ENCODE measurements at regions not wholly inside any gene's neighbourhood (a gene's known extent, or its start where the extent isn't known, plus 50 kb on each side); places are given as distances from the start of the nearest gene placed in this dataset.

DNA sequence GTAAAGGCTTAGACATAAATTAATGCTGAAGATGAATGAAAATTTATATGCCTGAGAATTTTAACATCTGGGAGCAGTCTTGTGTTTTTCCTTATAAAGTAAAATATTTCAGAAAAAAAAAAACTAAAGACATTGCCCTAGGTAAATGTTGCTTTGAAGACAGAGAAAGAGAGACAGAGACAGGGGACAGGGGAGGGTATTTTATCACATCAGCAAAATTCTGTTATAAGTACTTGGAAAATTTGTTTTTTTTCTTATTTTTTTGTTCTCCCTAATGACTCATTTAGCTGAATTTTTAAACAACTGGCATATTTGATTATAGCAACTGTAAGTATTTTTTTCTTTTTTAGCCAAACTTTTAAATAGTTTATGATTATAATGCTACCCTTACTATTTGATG is 1540.6 kb upstream of the GBE1 start:
- Mint-ChIP-seq H3K4me3 (no peak overlapping the region), H3K36me3 (ENCODE audit: insufficient read depth) (no peaks in the 10 kb centered on the region), H3K27me3 (ENCODE audit: low read depth) (no peaks in the 10 kb centered on the region), H3K4me1 (ENCODE audit: low read depth) (no peaks in the 10 kb centered on the region), H3K9me3 (peaks cover 7% of the 10 kb centered on the region)
- ATAC-seq = no peak
- DNase-seq = no peak

DNA sequence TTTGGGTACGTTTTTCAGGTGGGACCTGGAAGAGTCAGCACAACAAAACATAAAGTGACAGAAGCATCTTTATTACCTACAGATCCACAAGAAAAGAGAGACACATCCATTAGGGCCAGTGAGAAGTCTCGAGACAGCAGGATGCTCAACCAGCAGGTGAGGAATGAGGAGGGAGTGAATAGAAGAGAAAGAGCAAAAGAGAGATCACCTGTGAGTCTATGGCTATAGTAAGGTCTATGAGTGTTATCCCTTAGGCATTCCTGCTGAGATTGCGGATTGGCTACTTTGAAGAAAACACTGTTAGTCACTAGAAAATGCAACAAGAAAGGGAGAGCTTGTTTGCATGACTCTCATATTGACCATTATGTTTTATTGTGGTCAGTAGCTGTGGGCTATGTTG is 1556.2 kb upstream of the GBE1 start:
- ATAC-seq = no peak

DNA sequence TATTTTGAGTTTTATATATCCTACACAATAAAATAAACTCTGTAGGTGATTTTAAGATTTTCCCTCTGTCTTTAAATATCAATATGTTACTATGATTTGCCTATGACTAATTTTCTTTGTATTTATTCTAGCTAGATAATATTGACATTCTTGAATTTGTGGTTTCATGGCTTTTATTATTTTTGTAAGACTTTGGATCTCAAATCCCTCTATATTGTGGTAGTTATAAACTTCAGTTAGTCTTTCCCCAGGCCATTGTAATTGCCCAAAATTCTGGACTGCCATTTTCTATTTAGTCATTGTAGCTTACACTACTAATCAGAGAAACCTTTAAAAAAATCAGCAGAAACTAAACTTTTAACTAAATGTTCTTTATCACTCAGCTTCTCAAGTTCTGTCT is 1559.3 kb upstream of the GBE1 start:
- H3K4me3 Mint-ChIP-seq = no peak overlapping the region
- no peak for ATAC-seq
- DNase-seq = no peak
- H3K9me3 Mint-ChIP-seq = peaks cover 26% of the 10 kb centered on the region
- H3K27me3 Mint-ChIP-seq (ENCODE audit: low read depth) = no peaks in the 10 kb centered on the region
- no peaks in the 10 kb centered on the region for H3K36me3 Mint-ChIP-seq (ENCODE audit: insufficient read depth)
- no peaks in the 10 kb centered on the region for H3K4me1 Mint-ChIP-seq (ENCODE audit: low read depth)

More for the DNA sequence above, 1556.2 kb upstream of the GBE1 start:
- no peaks in the 10 kb centered on the region for H3K27me3 Mint-ChIP-seq (ENCODE audit: low read depth)
- no peaks in the 10 kb centered on the region for H3K36me3 Mint-ChIP-seq (ENCODE audit: insufficient read depth)
- H3K9me3 Mint-ChIP-seq = peaks cover 21% of the 10 kb centered on the region
- no peaks in the 10 kb centered on the region for H3K4me1 Mint-ChIP-seq (ENCODE audit: low read depth)
- H3K4me3 Mint-ChIP-seq = no peak overlapping the region
- DNase-seq = no peak

DNA sequence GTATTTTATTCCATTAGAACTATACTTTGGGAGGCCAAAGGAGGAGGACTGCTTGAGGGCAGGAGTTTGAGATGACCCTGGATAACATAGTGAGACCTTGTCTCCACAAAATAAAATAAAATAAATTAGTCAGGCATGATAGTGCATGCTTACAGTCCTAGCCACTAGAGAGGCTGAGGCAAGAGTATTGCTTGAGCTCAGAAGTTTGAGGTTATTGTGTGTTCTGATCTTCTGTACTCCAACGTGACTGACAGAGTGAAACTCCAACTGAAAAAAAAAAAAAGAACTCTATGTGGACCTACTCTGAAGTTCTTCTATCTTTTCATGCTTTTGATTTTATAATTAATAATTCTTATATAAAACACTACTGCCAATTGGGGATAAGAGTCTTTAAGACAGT is 1560.0 kb upstream of the GBE1 start:
- no peak overlapping the region for H3K4me3 Mint-ChIP-seq
- ATAC-seq (no peak), DNase-seq (no peak)
- no peaks in the 10 kb centered on the region for H3K36me3 Mint-ChIP-seq (ENCODE audit: insufficient read depth)
- H3K27me3 Mint-ChIP-seq (ENCODE audit: low read depth) = no peaks in the 10 kb centered on the region
- peaks cover 28% of the 10 kb centered on the region for H3K9me3 Mint-ChIP-seq
- H3K4me1 Mint-ChIP-seq (ENCODE audit: low read depth) = no peaks in the 10 kb centered on the region

DNA sequence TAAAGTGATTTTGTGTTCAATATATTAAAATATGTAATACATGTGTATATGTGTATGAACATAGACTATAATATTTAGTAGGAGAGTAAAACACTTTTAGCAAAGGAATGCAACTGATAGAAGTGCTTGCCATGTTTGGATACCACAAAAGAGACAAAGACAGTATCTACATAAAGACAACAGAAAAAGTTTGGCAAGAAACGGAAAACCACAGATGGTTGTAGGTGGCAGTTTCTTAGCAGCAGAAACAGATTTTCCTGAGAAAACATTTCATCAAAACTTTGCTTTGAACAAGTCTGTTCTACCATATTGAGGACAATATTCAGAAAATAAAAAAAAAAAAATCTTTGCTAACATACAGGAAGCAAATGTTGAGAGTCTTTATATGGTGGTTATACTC is 1560.4 kb upstream of the GBE1 start:
- Mint-ChIP-seq H3K27me3 (ENCODE audit: low read depth) (no peaks in the 10 kb centered on the region), H3K4me1 (ENCODE audit: low read depth) (no peaks in the 10 kb centered on the region), H3K36me3 (ENCODE audit: insufficient read depth) (no peaks in the 10 kb centered on the region)

DNA sequence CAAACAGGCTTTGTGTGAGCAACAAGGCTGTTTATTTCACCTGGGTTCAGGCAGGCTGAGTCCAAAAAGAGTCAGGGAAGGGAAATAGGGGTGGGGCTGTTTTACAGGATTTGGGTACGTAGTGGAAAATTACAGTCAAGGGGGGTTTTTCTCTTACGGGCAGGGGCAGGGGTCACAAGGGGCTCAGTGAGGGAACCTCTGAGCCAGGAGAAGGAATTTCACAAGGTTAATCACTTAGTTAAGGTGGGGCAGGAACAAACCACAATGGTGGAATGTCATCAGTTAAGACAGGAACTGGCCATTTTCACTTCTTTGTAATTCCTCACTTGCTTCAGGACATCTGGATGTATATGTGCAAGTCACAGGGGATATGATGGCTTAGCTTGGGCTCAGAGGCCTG is 1592.8 kb upstream of the GBE1 start:
- Mint-ChIP-seq H3K9me3 (peaks cover 26% of the 10 kb centered on the region), H3K4me3 (no peak overlapping the region), H3K4me1 (ENCODE audit: low read depth) (no peaks in the 10 kb centered on the region), H3K36me3 (ENCODE audit: insufficient read depth) (no peaks in the 10 kb centered on the region), H3K27me3 (ENCODE audit: low read depth) (no peaks in the 10 kb centered on the region)
- no peak for DNase-seq
- ATAC-seq = no peak

More for the DNA sequence above, 1560.4 kb upstream of the GBE1 start:
- peaks cover 28% of the 10 kb centered on the region for H3K9me3 Mint-ChIP-seq
- DNase-seq (no peak), ATAC-seq (no peak)
- H3K4me3 Mint-ChIP-seq = no peak overlapping the region

DNA sequence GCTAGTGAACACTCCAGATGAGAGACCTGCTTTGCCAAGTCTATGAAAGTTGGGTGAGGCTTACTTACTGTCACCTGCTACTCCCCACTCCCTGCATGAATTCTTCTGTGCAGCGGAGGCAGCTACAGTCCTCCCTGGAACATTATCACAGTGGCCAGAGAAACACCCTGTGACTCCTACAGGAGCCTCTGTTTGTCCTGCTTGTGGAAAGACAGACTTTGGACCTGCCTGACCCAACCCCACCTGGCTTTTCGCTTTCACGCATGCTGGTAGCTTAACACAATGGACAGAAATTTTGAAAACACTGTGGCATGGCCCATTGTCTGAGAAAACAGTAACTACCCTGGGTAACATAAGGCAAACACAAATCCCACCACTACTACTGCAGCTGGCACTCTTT is 1565.5 kb upstream of the CADM2 start:
- DNase-seq (no peak), ATAC-seq (no peak)
- Mint-ChIP-seq H3K36me3 (ENCODE audit: insufficient read depth) (no peaks in the 10 kb centered on the region), H3K4me3 (no peak overlapping the region), H3K9me3 (peaks cover 36% of the 10 kb centered on the region), H3K27me3 (ENCODE audit: low read depth) (no peaks in the 10 kb centered on the region), H3K4me1 (ENCODE audit: low read depth) (no peaks in the 10 kb centered on the region)

DNA sequence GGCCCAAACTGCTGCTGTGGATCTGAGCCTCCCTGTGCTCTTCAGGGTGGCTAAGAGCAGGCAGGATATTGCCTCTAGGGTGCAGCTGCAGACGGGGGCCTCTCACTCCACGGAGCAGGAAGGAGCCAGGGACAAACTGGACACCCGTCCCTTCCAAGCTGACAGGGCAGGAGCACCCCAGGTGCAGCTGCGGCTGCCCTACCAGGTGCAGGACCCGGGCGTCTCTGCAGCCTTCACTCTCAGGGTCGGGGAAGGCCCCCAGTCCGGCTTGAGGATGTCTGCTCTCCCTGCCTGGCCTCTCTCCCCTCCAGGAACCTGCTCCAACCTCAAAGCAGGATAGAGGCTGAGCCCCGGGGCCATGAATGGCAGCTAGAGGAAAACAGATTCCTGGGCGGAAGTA is 1554.9 kb upstream of the CADM2 start:
- DNase-seq = no peak
- no peak for ATAC-seq
- Mint-ChIP-seq H3K9me3 (peaks cover 7% of the 10 kb centered on the region), H3K4me3 (no peak overlapping the region), H3K27me3 (ENCODE audit: low read depth) (no peaks in the 10 kb centered on the region), H3K4me1 (ENCODE audit: low read depth) (no peaks in the 10 kb centered on the region), H3K36me3 (ENCODE audit: insufficient read depth) (no peaks in the 10 kb centered on the region)

DNA sequence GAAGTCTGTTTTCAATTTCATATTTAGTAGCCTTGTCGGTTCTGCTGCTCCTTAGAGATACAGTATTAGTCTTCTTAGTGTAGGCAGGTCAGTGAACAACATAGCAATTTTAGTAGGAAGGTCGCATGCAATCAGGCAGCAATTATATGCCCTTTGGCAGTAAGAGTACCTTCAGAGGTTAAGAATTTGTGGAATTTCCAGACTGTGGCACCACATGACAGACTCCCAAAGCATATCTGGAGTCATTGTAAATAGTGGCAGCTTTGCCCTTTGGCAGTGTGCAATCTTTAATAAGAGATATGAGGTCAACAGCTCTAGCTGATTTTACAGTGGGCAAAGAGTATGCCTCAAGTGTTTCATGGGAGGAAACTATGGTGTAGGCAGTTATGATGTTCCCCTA is 1532.5 kb upstream of the CADM2 start:
- Mint-ChIP-seq H3K36me3 (ENCODE audit: insufficient read depth) (no peaks in the 10 kb centered on the region), H3K4me1 (ENCODE audit: low read depth) (no peaks in the 10 kb centered on the region), H3K4me3 (no peak overlapping the region), H3K27me3 (ENCODE audit: low read depth) (no peaks in the 10 kb centered on the region), H3K9me3 (peaks cover 22% of the 10 kb centered on the region)
- DNase-seq (no peak), ATAC-seq (no peak)

DNA sequence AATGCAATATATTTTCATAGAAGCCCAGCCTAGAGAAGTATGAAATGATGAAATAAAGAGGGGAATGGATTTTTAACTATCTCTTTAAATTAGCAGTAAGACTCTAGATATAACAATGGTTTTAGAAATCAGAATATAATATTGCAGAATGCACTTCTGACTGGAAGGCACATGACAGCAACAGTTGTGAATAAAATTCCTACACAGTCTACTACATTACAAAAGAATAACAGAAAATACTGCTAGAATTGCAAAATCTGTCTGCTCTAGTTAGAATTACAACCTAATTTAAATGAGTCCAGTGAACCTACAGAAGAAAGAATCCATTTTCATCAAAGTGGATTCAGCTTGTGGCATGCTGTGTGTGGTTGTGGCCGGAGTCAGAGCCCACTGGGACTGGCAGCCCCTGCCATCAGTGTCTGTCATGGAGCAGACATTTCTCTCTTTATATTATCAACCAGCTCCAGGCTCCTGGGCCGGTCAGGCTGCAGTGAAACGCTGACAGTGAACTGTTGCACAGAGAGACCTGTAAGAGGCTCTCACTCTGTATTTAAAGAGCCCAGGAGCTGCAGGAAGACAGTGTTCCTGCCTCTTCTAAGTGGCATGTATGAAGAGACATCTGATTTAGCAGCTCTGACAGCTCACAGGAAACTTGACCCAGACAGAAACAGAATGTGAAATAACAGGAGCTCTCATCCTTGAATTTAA is 1523.8 kb upstream of the CADM2 start:
- peaks cover 7% of the 10 kb centered on the region for H3K9me3 Mint-ChIP-seq
- no peak overlapping the region for H3K4me3 Mint-ChIP-seq
- ATAC-seq (no peak), DNase-seq (no peak)
- H3K36me3 Mint-ChIP-seq (ENCODE audit: insufficient read depth) = no peaks in the 10 kb centered on the region
- no peaks in the 10 kb centered on the region for H3K27me3 Mint-ChIP-seq (ENCODE audit: low read depth)
- H3K4me1 Mint-ChIP-seq (ENCODE audit: low read depth) = no peaks in the 10 kb centered on the region

DNA sequence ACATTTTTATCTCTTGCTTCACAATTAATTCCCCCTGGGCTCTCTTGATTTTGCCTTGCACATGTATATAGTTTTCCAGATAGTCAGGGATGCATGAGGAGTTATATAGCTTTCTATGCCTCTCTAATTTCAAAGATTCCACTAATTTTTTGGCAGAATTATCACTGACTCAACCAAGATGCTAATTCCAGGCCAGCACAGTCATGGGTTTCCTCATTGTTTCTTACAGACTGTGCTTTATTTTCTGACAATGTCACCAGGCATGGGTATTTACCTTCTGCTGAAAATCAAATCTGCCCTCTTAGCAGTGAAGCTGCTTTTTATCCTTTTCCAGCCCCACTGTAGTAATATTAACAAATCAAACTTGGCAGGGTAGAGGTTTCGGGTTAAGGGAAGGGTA is 1520.6 kb upstream of the CADM2 start:
- H3K27me3 Mint-ChIP-seq (ENCODE audit: low read depth) = no peaks in the 10 kb centered on the region
- DNase-seq (no peak), ATAC-seq (no peak)
- no peaks in the 10 kb centered on the region for H3K36me3 Mint-ChIP-seq (ENCODE audit: insufficient read depth)
- peaks cover 22% of the 10 kb centered on the region for H3K9me3 Mint-ChIP-seq
- H3K4me3 Mint-ChIP-seq = no peak overlapping the region
- H3K4me1 Mint-ChIP-seq (ENCODE audit: low read depth) = no peaks in the 10 kb centered on the region

DNA sequence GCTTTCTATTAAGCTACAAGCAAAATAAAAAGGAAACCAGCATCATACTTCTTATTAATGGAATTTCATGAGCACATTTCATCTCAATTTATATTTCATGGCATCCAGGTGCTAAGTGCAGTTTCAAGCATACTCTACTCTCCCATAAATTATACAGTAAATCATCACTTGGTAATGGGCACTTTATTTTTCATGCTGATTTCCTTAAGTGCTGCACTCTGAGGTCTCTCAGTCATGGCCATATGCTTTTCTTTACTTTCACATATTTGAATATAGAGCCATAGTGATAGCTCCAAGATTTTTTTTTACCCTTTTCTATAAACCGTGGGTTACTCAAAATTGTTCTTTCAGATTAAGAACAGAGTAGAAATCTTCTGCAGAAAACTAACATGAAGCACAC is 1505.7 kb upstream of the CADM2 start:
- no peaks in the 10 kb centered on the region for H3K27me3 Mint-ChIP-seq (ENCODE audit: low read depth)
- ATAC-seq = no peak

DNA sequence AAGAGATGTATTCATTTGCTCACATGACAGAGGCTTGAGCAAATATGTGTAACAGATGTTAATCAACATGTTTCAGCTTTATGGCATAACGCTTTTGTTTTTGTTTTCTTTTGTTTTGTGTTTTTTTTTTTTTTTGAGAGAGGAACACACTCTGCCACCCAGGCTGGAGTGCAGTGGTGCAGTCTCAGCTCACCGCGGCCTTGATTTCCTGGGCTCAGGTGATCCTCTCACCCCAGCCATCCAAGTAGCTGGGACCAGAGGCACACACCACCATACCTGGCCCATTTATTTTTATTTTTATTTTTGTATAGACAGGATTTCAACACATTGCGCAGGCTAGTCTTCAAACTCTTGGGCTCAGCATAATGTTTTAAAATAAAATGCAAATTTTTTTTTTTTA is 1504.4 kb upstream of the CADM2 start:
- Mint-ChIP-seq H3K36me3 (ENCODE audit: insufficient read depth) (no peaks in the 10 kb centered on the region), H3K4me1 (ENCODE audit: low read depth) (no peaks in the 10 kb centered on the region), H3K27me3 (ENCODE audit: low read depth) (no peaks in the 10 kb centered on the region), H3K4me3 (no peak overlapping the region), H3K9me3 (peaks cover 4% of the 10 kb centered on the region)
- no peak for DNase-seq
- no peak for ATAC-seq

More for the DNA sequence above, 1505.7 kb upstream of the CADM2 start:
- peaks cover 4% of the 10 kb centered on the region for H3K9me3 Mint-ChIP-seq
- no peak overlapping the region for H3K4me3 Mint-ChIP-seq
- no peaks in the 10 kb centered on the region for H3K4me1 Mint-ChIP-seq (ENCODE audit: low read depth)
- no peak for DNase-seq
- no peaks in the 10 kb centered on the region for H3K36me3 Mint-ChIP-seq (ENCODE audit: insufficient read depth)

DNA sequence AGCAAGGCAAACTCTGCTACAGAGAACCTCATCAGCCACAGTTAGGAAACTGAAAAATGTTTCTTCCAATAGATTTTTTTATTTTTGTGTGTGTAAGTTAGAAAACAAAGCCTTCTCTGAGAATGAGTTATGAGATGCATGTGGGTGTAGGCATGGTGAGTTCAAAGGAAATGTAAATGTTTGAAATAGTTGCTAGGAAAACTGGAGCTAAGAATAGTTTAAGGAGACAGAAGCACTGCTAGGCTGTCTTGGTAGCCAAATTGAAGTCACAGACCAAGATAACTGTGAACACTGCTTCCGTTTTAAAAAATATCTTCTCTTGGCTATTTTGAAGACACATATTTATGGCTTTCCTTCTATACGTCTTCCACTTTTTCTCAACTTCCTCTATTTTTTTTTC is 1501.2 kb upstream of the CADM2 start:
- no peak overlapping the region for H3K4me3 Mint-ChIP-seq
- no peaks in the 10 kb centered on the region for H3K36me3 Mint-ChIP-seq (ENCODE audit: insufficient read depth)
- ATAC-seq (no peak), DNase-seq (no peak)
- H3K4me1 Mint-ChIP-seq (ENCODE audit: low read depth) = no peaks in the 10 kb centered on the region
- no peaks in the 10 kb centered on the region for H3K9me3 Mint-ChIP-seq
- H3K27me3 Mint-ChIP-seq (ENCODE audit: low read depth) = no peaks in the 10 kb centered on the region

DNA sequence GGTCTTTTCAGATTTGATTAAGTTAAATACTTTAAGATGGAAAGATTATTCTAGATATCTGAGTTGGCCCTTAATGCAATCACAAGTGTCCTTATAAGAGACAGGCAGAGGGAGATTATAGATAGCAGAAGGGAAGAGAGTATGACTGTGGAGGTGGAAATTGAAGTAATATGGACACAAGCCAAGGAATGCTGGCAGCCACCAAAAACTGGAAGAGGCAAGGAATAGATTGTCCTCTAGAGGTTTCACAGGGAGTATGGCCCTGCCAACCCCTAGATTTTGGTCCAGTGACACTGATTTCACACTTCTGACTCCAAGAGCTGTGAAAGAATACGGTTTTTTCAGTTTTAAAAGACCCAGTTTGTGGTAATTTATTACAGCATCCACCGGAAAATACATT is 1498.7 kb upstream of the CADM2 start:
- Mint-ChIP-seq H3K36me3 (ENCODE audit: insufficient read depth) (no peaks in the 10 kb centered on the region), H3K9me3 (no peaks in the 10 kb centered on the region), H3K4me1 (ENCODE audit: low read depth) (no peaks in the 10 kb centered on the region), H3K4me3 (no peak overlapping the region), H3K27me3 (ENCODE audit: low read depth) (no peaks in the 10 kb centered on the region)
- ATAC-seq (no peak), DNase-seq (no peak)

DNA sequence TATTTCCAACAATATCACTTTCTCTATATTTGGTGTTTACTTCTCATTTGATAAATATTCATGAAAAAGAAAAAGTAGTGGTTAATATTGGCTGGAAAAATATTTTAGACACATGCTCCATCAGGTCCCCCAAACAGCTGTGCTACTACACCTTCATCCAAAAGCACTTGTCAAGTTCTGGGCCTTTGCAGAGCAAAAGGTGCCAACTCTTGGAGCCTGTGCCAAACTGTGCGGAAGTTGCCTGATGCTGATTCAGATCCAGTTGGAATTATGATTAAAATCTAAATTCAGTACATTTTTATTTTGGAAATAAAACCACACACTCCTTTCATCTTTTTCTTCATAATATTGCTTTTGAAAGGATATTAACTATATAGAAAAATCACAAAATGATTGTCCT is 1497.4 kb upstream of the CADM2 start:
- Mint-ChIP-seq H3K27me3 (ENCODE audit: low read depth) (no peaks in the 10 kb centered on the region), H3K9me3 (no peaks in the 10 kb centered on the region), H3K4me3 (no peak overlapping the region), H3K36me3 (ENCODE audit: insufficient read depth) (no peaks in the 10 kb centered on the region), H3K4me1 (ENCODE audit: low read depth) (no peaks in the 10 kb centered on the region)
- DNase-seq (no peak), ATAC-seq (no peak)
